CD14-positive monocyte (primary cell): ENCODE measurements at regions not wholly inside any gene's neighbourhood (a gene's known extent, or its start where the extent isn't known, plus 50 kb on each side); places are given as distances from the start of the nearest gene placed in this dataset.

Experiments used
- DNase-seq, 3 donors: peaks; one replicate each; pipeline ENCODE4 v3.0.0-alpha.2; 2011 to 2022
- H2AFZ ChIP-seq: 2 replicates; pipeline ENCODE4 v1.6.0; 2012; ENCODE audit warnings: mild to moderate bottlenecking, low read depth, low read length, inconsistent platforms; ENCODE audit not compliant: insufficient read depth, poor library complexity, severe bottlenecking
- H3K27ac ChIP-seq, 2 donors: 1 replicate in 1 of 2; 2 replicates in 1 of 2; pipeline ENCODE4 v1.5.1; 2012 to 2013; ENCODE audit warnings: low read length in 2 of 2, control low read depth in 1 of 2, inconsistent platforms in 1 of 2, low read depth in 1 of 2, mild to moderate bottlenecking in 1 of 2
- H3K27me3 ChIP-seq, 2 donors: one replicate each; pipeline versions ENCODE4 v1.6.0 to v1.6.1; 2011 to 2013; ENCODE audit warnings: low read length in 2 of 2; ENCODE audit not compliant: control insufficient read depth in 2 of 2, insufficient read depth in 2 of 2
- H3K36me3 ChIP-seq, 2 donors: replicated peaks in 1 of 2; 1 replicate in 1 of 2; 2 replicates in 1 of 2; pipeline versions ENCODE4 v1.5.1 to v1.6.1; 2012 to 2013; ENCODE audit warnings: low read length in 2 of 2, control low read depth in 1 of 2, inconsistent platforms in 1 of 2, mild to moderate bottlenecking in 1 of 2; ENCODE audit not compliant: insufficient read depth in 2 of 2, control insufficient read depth in 1 of 2
- H3K4me1 ChIP-seq, 2 donors: 1 replicate in 1 of 2; 2 replicates in 1 of 2; pipeline versions ENCODE4 v1.5.1 to v1.6.1; 2012 to 2013; ENCODE audit warnings: low read length in 2 of 2, control low read depth in 1 of 2, inconsistent platforms in 1 of 2, mild to moderate bottlenecking in 1 of 2, moderate library complexity in 1 of 2; ENCODE audit not compliant: insufficient read depth in 2 of 2, control insufficient read depth in 1 of 2
- H3K4me2 ChIP-seq: replicated peaks from 2 replicates; pipeline ENCODE3; 2012; ENCODE audit warnings: low read length, moderate library complexity, mild to moderate bottlenecking; ENCODE audit not compliant: poor library complexity, severe bottlenecking; ENCODE audit errors: extremely low read depth
- H3K4me3 ChIP-seq, 3 experiments: fragments of 200-600 bp in 1 of 3; sonication (generic) in 1 of 3; replicated peaks in 1 of 3; 1 replicate in 2 of 3; 2 replicates in 1 of 3; pipeline ENCODE4 v1.5.1; 2011 to 2013; ENCODE audit warnings: low read length in 3 of 3, mild to moderate bottlenecking in 3 of 3, control low read depth in 2 of 3, low read depth in 2 of 3, inconsistent platforms in 1 of 3, moderate library complexity in 1 of 3
- H3K79me2 ChIP-seq: 2 replicates; pipeline ENCODE4 v1.6.0; 2012; ENCODE audit warnings: mild to moderate bottlenecking, control low read depth, inconsistent platforms, low read length, moderate library complexity; ENCODE audit not compliant: insufficient read depth
- H3K9ac ChIP-seq: 2 replicates; pipeline ENCODE4 v1.6.0; 2017; ENCODE audit warnings: low read length, mild to moderate bottlenecking; ENCODE audit not compliant: insufficient read depth, poor library complexity, severe bottlenecking
- H3K9me3 ChIP-seq, 2 donors: replicated peaks in 1 of 2; 1 replicate in 1 of 2; 2 replicates in 1 of 2; pipeline versions ENCODE4 v1.5.1 to v1.6.1; 2012 to 2013; ENCODE audit warnings: low read length in 2 of 2, control low read depth in 1 of 2; ENCODE audit not compliant: control insufficient read depth in 1 of 2, insufficient read depth in 1 of 2
- H4K20me1 ChIP-seq: 2 replicates; pipeline ENCODE4 v1.6.0; 2012; ENCODE audit warnings: mild to moderate bottlenecking, low read length, control low read depth, moderate library complexity; ENCODE audit not compliant: insufficient read depth
- H3K27ac Mint-ChIP-seq, 7 donors: one replicate each; pipeline ENCODE4 v1.8.0; 2020; ENCODE audit warnings: mild to moderate bottlenecking in 7 of 7, mixed read lengths in 7 of 7, moderate library complexity in 6 of 7, inconsistent platforms in 2 of 7
- H3K27me3 Mint-ChIP-seq, 3 donors: one replicate each; pipeline ENCODE4 v1.8.0; 2021 to 2022; ENCODE audit warnings: low read depth in 3 of 3, mild to moderate bottlenecking in 3 of 3, mixed read lengths in 3 of 3, moderate library complexity in 3 of 3, inconsistent platforms in 1 of 3
- H3K36me3 Mint-ChIP-seq, 2 donors: one replicate each; pipeline ENCODE4 v1.8.0; 2020; ENCODE audit warnings: mixed read lengths in 2 of 2, inconsistent platforms in 1 of 2, mild to moderate bottlenecking in 1 of 2
- H3K4me1 Mint-ChIP-seq: one replicate; pipeline ENCODE4 v1.8.0; 2020; ENCODE audit warnings: mild to moderate bottlenecking, mixed read lengths
- H3K4me3 Mint-ChIP-seq, 2 donors: one replicate each; pipeline ENCODE4 v1.8.0; 2020; ENCODE audit warnings: mild to moderate bottlenecking in 2 of 2, mixed read lengths in 2 of 2, moderate library complexity in 1 of 2
- H3K9me3 Mint-ChIP-seq, 7 donors: one replicate each; pipeline ENCODE4 v1.8.0; 2020 to 2022; ENCODE audit warnings: mixed read lengths in 7 of 7, mild to moderate bottlenecking in 6 of 7, moderate library complexity in 6 of 7, inconsistent platforms in 2 of 7
- CTCF ChIP-seq: fragments of 200-600 bp; IDR thresholded peaks from one replicate; pipeline ENCODE4 v1.8.0; 2022; ENCODE audit warnings: antibody characterized with exemption, mild to moderate bottlenecking
- WGBS: methylation state at CpG from one replicate; pipeline ENCODE4 v1.1.5; 2013; ENCODE audit warnings: missing lambda C conversion rate; ENCODE audit not compliant: insufficient coverage; 5-methylcytosine and 5-hydroxymethylcytosine counted together
- intact Hi-C, 2 donors: fragments of 100-400 bp; cut with micrococcal nuclease; formaldehyde crosslinking; loops; one replicate each; pipeline versions ENCODE4 v1.15.0 to v1.15.1; 2023

GRCh38 chr19:56959205-56959604 lies 118.7 kb upstream of the PEG3 start:
- Histone ChIP-seq H3K4me2 (no peak overlapping the region), H3K4me1 (no peaks in the 10 kb centered on the region), H3K79me2 (no peaks in the 10 kb centered on the region), H3K27ac (no peak overlapping the region), H3K9ac (no peak overlapping the region), H3K9me3 (peaks cover 68 to 83% of the 10 kb centered on the region in 2 donors), H3K4me3 (no peak overlapping the region), H3K36me3 (no peaks in the 10 kb centered on the region), H2AFZ (no peak overlapping the region), H3K27me3 (no peaks in the 10 kb centered on the region), H4K20me1 (no peaks in the 10 kb centered on the region)
- Mint-ChIP-seq H3K27me3 (peaks cover 0 to 4% (median 2%) of the 10 kb centered on the region in 3 donors), H3K4me3 (no peak overlapping the region), H3K27ac (no peak overlapping the region), H3K9me3 (peaks cover 37 to 89% (median 61%) of the 10 kb centered on the region in 7 donors), H3K4me1 (no peaks in the 10 kb centered on the region), H3K36me3 (no peaks in the 10 kb centered on the region)
- WGBS = 57% methylated on average over 1 of the region's 4 CpGs
- intact Hi-C loops = no loop called here
- no peak for TF ChIP-seq CTCF
- DNase-seq = no peak

DNA sequence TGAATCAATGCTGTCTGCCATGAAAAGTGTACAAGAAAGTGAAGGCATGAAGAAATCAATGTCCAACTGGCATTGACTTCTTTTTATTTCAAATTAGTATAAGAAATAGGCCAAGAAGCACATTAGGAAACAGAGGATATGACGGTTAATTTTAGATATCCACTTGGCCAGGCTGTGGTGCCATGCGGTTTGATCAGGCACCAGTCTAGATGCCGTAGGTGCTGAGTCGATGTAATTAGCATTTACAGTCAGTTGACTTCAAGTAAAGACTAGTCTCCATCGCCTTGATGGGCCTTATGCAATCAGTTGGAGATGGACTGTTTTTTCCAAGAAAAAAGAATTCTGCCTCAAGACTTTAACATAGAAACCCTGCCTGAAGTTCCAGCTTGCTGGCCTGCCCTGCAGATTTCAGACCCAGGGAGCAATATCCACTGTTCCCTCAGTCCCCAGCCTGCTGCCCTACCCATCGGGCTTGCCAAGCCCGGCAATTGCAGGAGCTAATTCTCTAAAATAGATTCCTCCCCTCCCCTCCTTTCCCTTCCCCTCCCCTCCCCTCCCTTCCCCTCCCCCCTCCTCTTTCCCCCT lies 120.5 kb upstream of the PEG3 start:
- Histone ChIP-seq H3K79me2 (no peaks in the 10 kb centered on the region), H3K9me3 (peaks cover 65 to 85% of the 10 kb centered on the region in 2 donors), H3K27ac (no peak overlapping the region), H2AFZ (no peak overlapping the region), H3K9ac (no peak overlapping the region), H4K20me1 (no peaks in the 10 kb centered on the region), H3K36me3 (no peaks in the 10 kb centered on the region), H3K4me1 (no peaks in the 10 kb centered on the region), H3K4me2 (no peak overlapping the region), H3K4me3 (no peak overlapping the region), H3K27me3 (no peaks in the 10 kb centered on the region)
- Mint-ChIP-seq H3K36me3 (no peaks in the 10 kb centered on the region), H3K27ac (no peak overlapping the region), H3K9me3 (peaks cover 31 to 88% (median 58%) of the 10 kb centered on the region in 7 donors), H3K27me3 (peaks cover 0 to 2% (median 2%) of the 10 kb centered on the region in 3 donors), H3K4me1 (no peaks in the 10 kb centered on the region), H3K4me3 (no peak overlapping the region)
- TF ChIP-seq CTCF = no peak
- DNase-seq = no peak
- intact Hi-C loops = no loop called here
- WGBS = 86% methylated on average over 4 of the region's 7 CpGs
